T-helper 2 cell treated with Interferon-gamma antibody and Interleukin-4, amounts not matched to agents 5 μg/mL and 100 μg/mL, for 36 hours (primary cell): ENCODE measurements at regions not wholly inside any gene's neighbourhood (a gene's known extent, or its start where the extent isn't known, plus 50 kb on each side); places are given as distances from the start of the nearest gene placed in this dataset.
"Not testable (repeated sequence)": the region's sequence is repeated elsewhere in the genome, so short reads cannot be mapped to it uniquely, and the experiment has no call there.

Experiments used
- DNase-seq: peaks from one replicate; pipeline ENCODE4 v3.0.0; 2021; ENCODE audit warnings: low spot score
- H3K27ac Mint-ChIP-seq: one replicate; pipeline ENCODE4 v1.8.0; 2021; ENCODE audit warnings: mild to moderate bottlenecking, mixed read lengths
- H3K27me3 Mint-ChIP-seq: one replicate; pipeline ENCODE4 v1.8.0; 2021; ENCODE audit warnings: low read depth, mixed read lengths
- H3K36me3 Mint-ChIP-seq: one replicate; pipeline ENCODE4 v1.8.0; 2021; ENCODE audit warnings: low read depth, mixed read lengths
- H3K4me1 Mint-ChIP-seq: one replicate; pipeline ENCODE4 v1.8.0; 2021; ENCODE audit warnings: low read depth, mixed read lengths
- H3K4me3 Mint-ChIP-seq: one replicate; pipeline ENCODE4 v1.8.0; 2022; ENCODE audit warnings: mild to moderate bottlenecking, moderate library complexity, mixed read lengths
- H3K9me3 Mint-ChIP-seq: one replicate; pipeline ENCODE4 v1.8.0; 2021; ENCODE audit warnings: mixed read lengths

DNA sequence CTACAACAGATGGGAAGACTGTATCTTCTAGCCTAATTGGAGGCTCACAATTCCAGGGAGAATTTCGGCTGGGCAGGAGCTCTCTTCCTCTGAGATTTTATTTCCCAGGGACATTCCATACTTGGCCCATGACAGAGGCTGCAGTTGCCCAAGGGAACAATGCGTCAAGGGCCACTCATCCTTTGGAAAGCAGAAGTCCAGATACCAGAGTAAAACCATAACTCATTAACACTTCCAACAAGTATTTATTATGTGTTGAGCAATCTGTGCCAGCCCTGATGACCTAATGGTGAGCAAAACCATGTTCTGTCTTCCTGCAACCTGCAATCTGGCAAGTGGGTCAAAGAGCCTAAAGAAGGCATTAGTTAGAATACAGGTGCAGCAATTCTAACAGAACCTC lies 191.2 kb upstream of the IRF2BP2 start:
- not testable (repeated sequence) for DNase-seq, H3K27ac Mint-ChIP-seq

GRCh38 chr1:234800563-234800962 lies 190.6 kb upstream of the IRF2BP2 start:
- not testable (repeated sequence) for H3K27ac Mint-ChIP-seq, H3K27me3 Mint-ChIP-seq, DNase-seq, H3K36me3 Mint-ChIP-seq, H3K9me3 Mint-ChIP-seq, H3K4me3 Mint-ChIP-seq, H3K4me1 Mint-ChIP-seq

More for the DNA sequence above, 191.2 kb upstream of the IRF2BP2 start:
- H3K4me3 Mint-ChIP-seq, H3K27me3 Mint-ChIP-seq, H3K36me3 Mint-ChIP-seq, H3K9me3 Mint-ChIP-seq, H3K4me1 Mint-ChIP-seq: not testable (repeated sequence)

DNA sequence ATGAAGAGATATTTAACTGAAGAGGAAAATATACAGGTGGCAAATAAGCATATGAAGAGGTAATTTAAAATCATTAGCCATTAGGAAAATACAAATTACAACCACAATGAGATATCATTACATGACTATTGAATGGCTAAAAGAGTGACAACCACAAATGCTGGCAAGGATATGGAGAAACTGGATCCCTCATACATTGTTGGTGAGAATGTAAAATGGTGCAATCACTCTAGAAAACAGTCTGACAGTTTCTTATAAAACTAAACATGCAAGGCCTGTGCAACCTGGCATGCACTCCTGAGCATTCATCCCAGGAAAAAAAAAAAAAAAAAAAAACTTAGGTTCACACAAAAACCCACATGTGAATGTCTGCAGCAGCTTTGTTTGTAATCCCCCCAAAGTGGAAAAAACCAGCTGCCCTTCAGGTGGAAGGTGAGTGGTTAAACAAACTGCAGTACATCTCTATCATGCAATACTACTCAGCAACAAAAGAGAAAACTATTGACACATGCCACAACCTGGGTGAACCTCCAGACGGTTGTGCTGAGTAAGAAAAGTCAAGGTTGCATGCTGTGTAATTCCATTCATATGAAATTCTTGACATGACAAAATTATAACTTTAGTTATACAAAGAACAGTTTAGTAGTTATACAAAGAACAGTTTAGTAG lies 189.2 kb upstream of the IRF2BP2 start:
- not testable (repeated sequence) for DNase-seq, H3K9me3 Mint-ChIP-seq, H3K4me3 Mint-ChIP-seq, H3K27me3 Mint-ChIP-seq, H3K27ac Mint-ChIP-seq, H3K4me1 Mint-ChIP-seq, H3K36me3 Mint-ChIP-seq

- not testable (repeated sequence) for H3K27ac Mint-ChIP-seq, H3K27me3 Mint-ChIP-seq, DNase-seq, H3K4me3 Mint-ChIP-seq, H3K36me3 Mint-ChIP-seq, H3K9me3 Mint-ChIP-seq, H3K4me1 Mint-ChIP-seq
These were observed 187.2 kb upstream of the IRF2BP2 start for GRCh38 chr1:234797216-234797615.

GRCh38 chr1:234796438-234796792 lies 186.4 kb upstream of the IRF2BP2 start:
- not testable (repeated sequence) for H3K4me1 Mint-ChIP-seq, H3K36me3 Mint-ChIP-seq, DNase-seq, H3K9me3 Mint-ChIP-seq, H3K27ac Mint-ChIP-seq, H3K27me3 Mint-ChIP-seq, H3K4me3 Mint-ChIP-seq

DNA sequence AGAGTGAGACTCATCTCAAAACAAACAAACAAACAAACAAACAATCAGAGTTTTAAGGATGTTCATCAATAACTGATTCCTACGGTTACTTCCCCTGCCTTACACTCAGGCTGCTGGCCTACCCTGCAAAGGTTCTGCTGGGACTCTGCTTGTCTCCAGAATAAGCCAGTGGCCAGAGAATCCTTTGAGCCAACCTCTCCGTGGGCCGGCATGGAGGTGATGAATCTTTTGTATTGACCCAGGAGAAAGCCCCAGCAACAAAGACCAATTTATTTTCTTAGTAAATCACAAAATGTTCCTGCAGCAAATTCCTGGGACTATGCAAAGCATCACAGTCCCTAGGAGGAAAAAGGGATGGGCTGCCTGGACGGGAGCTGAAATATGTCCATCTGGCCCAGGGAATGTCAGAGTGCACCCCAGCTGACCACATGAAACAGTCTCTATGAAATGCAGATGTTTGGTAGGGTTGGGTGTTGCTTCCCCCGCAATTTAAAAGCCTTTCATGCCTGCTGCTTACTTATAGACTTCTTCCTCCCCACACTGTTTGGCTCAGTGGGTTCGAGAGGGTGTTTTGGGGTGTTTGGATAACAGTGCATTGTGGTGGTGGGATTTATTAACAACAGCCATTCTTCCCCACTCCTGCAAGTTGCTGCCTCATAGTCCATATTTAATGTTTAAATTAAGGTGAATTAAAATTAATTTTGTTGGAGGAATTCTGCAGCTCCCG lies 185.9 kb upstream of the IRF2BP2 start:
- H3K4me3 Mint-ChIP-seq: not testable (repeated sequence)

GRCh38 chr1:234795007-234795406 lies 185.0 kb upstream of the IRF2BP2 start:
- not testable (repeated sequence) for H3K4me3 Mint-ChIP-seq, H3K36me3 Mint-ChIP-seq, H3K27me3 Mint-ChIP-seq, H3K9me3 Mint-ChIP-seq, DNase-seq, H3K4me1 Mint-ChIP-seq, H3K27ac Mint-ChIP-seq

More for the DNA sequence above, 185.9 kb upstream of the IRF2BP2 start:
- not testable (repeated sequence) for H3K4me1 Mint-ChIP-seq, H3K27me3 Mint-ChIP-seq, H3K36me3 Mint-ChIP-seq, H3K9me3 Mint-ChIP-seq, H3K27ac Mint-ChIP-seq, DNase-seq

- H3K27ac Mint-ChIP-seq, H3K4me1 Mint-ChIP-seq, H3K36me3 Mint-ChIP-seq, DNase-seq, H3K9me3 Mint-ChIP-seq, H3K27me3 Mint-ChIP-seq, H3K4me3 Mint-ChIP-seq: not testable (repeated sequence)
These were observed 184.5 kb upstream of the IRF2BP2 start for GRCh38 chr1:234794452-234794851.

- H3K4me1 Mint-ChIP-seq: not testable (repeated sequence)
These were observed 183.9 kb upstream of the IRF2BP2 start for GRCh38 chr1:234793924-234794323.

GRCh38 chr1:234792221-234792864 lies 182.4 kb upstream of the IRF2BP2 start:
- H3K27ac Mint-ChIP-seq, H3K36me3 Mint-ChIP-seq, H3K4me3 Mint-ChIP-seq, DNase-seq, H3K4me1 Mint-ChIP-seq, H3K9me3 Mint-ChIP-seq, H3K27me3 Mint-ChIP-seq: not testable (repeated sequence)

More at GRCh38 chr1:234793924-234794323, 183.9 kb upstream of the IRF2BP2 start:
- H3K27ac Mint-ChIP-seq, H3K9me3 Mint-ChIP-seq, H3K36me3 Mint-ChIP-seq, DNase-seq, H3K4me3 Mint-ChIP-seq, H3K27me3 Mint-ChIP-seq: not testable (repeated sequence)

DNA sequence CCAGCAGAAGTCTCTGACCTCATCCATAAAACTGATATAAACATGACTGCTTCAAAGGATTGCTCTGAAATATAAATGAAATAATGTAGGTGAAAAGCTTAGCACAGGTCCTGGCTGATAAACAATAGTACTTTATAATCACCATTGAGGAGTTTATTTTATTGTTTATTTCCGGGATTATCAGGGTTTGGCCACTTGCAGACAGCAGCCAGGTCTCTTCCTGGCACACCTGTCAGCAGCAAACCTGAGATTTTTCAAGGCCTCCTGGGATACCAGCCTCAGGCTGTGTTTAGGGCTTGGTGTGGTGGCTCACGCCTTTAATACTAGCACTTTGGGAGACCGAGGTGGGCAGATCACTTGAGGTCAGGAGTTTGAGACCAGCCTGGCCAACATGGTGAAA lies 181.6 kb upstream of the IRF2BP2 start:
- H3K9me3 Mint-ChIP-seq, H3K27me3 Mint-ChIP-seq, H3K4me1 Mint-ChIP-seq, DNase-seq, H3K27ac Mint-ChIP-seq, H3K36me3 Mint-ChIP-seq, H3K4me3 Mint-ChIP-seq: not testable (repeated sequence)

GRCh38 chr1:234790333-234790732 lies 180.4 kb upstream of the IRF2BP2 start:
- H3K36me3 Mint-ChIP-seq, H3K9me3 Mint-ChIP-seq, H3K4me3 Mint-ChIP-seq: not testable (repeated sequence)

GRCh38 chr1:234787011-234787584 lies 177.1 kb upstream of the IRF2BP2 start:
- H3K9me3 Mint-ChIP-seq, H3K27ac Mint-ChIP-seq, DNase-seq, H3K4me1 Mint-ChIP-seq, H3K36me3 Mint-ChIP-seq, H3K27me3 Mint-ChIP-seq, H3K4me3 Mint-ChIP-seq: not testable (repeated sequence)

More at GRCh38 chr1:234790333-234790732, 180.4 kb upstream of the IRF2BP2 start:
- H3K27me3 Mint-ChIP-seq, DNase-seq, H3K27ac Mint-ChIP-seq, H3K4me1 Mint-ChIP-seq: not testable (repeated sequence)

GRCh38 chr1:234785922-234786321 lies 175.9 kb upstream of the IRF2BP2 start:
- H3K4me3 Mint-ChIP-seq, H3K27me3 Mint-ChIP-seq, H3K4me1 Mint-ChIP-seq, H3K36me3 Mint-ChIP-seq, H3K27ac Mint-ChIP-seq, DNase-seq, H3K9me3 Mint-ChIP-seq: not testable (repeated sequence)
